BE2C (cell line): ENCODE measurements at regions not wholly inside any gene's neighbourhood (a gene's known extent, or its start where the extent isn't known, plus 50 kb on each side); places are given as distances from the start of the nearest gene placed in this dataset.

Source experiments
- DNase-seq: peaks from one replicate; pipeline ENCODE4 v3.0.0-alpha.2; 2020
- H3K27me3 ChIP-seq: fragments of 250-450 bp; sonication (Bioruptor Pico); 2 replicates; pipeline ENCODE4 v1.5.1; 2020; ENCODE audit warnings: mild to moderate bottlenecking
- H3K36me3 ChIP-seq: fragments of 250-450 bp; sonication (Bioruptor Pico); 2 replicates; pipeline ENCODE4 v1.5.1; 2020; ENCODE audit warnings: mild to moderate bottlenecking
- H3K4me1 ChIP-seq: fragments of 250-450 bp; sonication (Bioruptor Pico); 2 replicates; pipeline ENCODE4 v1.5.1; 2020
- H3K4me3 ChIP-seq: 2 replicates; pipeline ENCODE4 v1.5.1; 2011; ENCODE audit warnings: low read depth, low read length
- H3K9me3 ChIP-seq: fragments of 250-450 bp; sonication (Bioruptor Pico); 2 replicates; pipeline ENCODE4 v1.5.1; 2020
- CTCF ChIP-seq: IDR thresholded peaks from 2 replicates; pipeline ENCODE4 v1.5.1; 2012; ENCODE audit warnings: mild to moderate bottlenecking, low read depth, low read length

- Histone ChIP-seq H3K4me1 (no peaks in the 10 kb centered on the region), H3K9me3 (no peaks in the 10 kb centered on the region), H3K27me3 (no peaks in the 10 kb centered on the region), H3K36me3 (no peaks in the 10 kb centered on the region), H3K4me3 (no peak overlapping the region)
- DNase-seq = no peak
- no peak for TF ChIP-seq CTCF
Measured at GRCh38 chr13:109384491-109385241, 401.7 kb downstream of the IRS2 start.

GRCh38 chr13:109383683-109384082, 402.7 kb downstream of the IRS2 start:
- Histone ChIP-seq H3K36me3 (no peaks in the 10 kb centered on the region), H3K9me3 (no peaks in the 10 kb centered on the region), H3K4me3 (no peak overlapping the region), H3K4me1 (no peaks in the 10 kb centered on the region), H3K27me3 (no peaks in the 10 kb centered on the region)
- DNase-seq = no peak
- TF ChIP-seq CTCF = no peak

GRCh38 chr13:109381546-109382180, 404.7 kb downstream of the IRS2 start:
- H3K4me3 ChIP-seq = no peak overlapping the region
- no peaks in the 10 kb centered on the region for H3K4me1 ChIP-seq
- DNase-seq = no peak
- no peaks in the 10 kb centered on the region for H3K36me3 ChIP-seq
- H3K27me3 ChIP-seq = no peaks in the 10 kb centered on the region
- TF ChIP-seq CTCF = no peak
- H3K9me3 ChIP-seq = no peaks in the 10 kb centered on the region

GRCh38 chr13:109380457-109380856, 405.9 kb downstream of the IRS2 start:
- no peaks in the 10 kb centered on the region for H3K27me3 ChIP-seq
- no peaks in the 10 kb centered on the region for H3K36me3 ChIP-seq
- DNase-seq = no peak
- H3K4me3 ChIP-seq = no peak overlapping the region
- no peak for TF ChIP-seq CTCF
- no peaks in the 10 kb centered on the region for H3K4me1 ChIP-seq
- H3K9me3 ChIP-seq = no peaks in the 10 kb centered on the region

- DNase-seq = no peak
- Histone ChIP-seq H3K36me3 (no peaks in the 10 kb centered on the region), H3K9me3 (no peaks in the 10 kb centered on the region), H3K4me3 (no peak overlapping the region), H3K27me3 (no peaks in the 10 kb centered on the region), H3K4me1 (no peaks in the 10 kb centered on the region)
- TF ChIP-seq CTCF = no peak
Measured at GRCh38 chr13:109379930-109380329, 406.5 kb downstream of the IRS2 start.

- no peaks in the 10 kb centered on the region for H3K27me3 ChIP-seq
- no peak overlapping the region for H3K4me3 ChIP-seq
- H3K4me1 ChIP-seq = peaks cover 6% of the 10 kb centered on the region
- no peaks in the 10 kb centered on the region for H3K36me3 ChIP-seq
- H3K9me3 ChIP-seq = no peaks in the 10 kb centered on the region
- DNase-seq = no peak
- TF ChIP-seq CTCF = no peak
Measured at GRCh38 chr13:109376936-109377335, 409.4 kb downstream of the IRS2 start.
